ENCODE measurements at regions not wholly inside any gene's neighbourhood (a gene's known extent, or its start where the extent isn't known, plus 50 kb on each side); places are given as distances from the start of the nearest gene placed in this dataset.

DNA sequence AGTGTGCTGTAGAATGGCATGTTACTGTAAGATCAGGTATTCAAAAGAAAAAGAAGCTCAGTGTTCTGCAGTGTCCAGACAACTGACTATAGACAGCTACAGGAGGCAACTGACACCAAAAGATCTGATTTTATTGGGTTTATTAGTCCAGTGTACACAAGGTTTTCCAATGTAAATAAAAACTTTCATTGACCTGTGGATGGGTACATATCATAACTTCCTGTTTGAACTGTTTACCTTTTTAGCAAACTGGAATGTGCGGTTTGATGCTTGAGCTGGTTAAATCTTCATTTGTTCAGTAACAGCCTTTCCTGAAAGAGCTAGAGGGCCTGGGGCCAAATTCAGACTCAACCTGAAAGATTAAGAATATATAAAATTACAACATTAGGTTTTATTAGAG lies 172.6 kb upstream of the SP8 start:
- ATAC-seq (no peak), FAIRE-seq (no peak), DNase-seq (ENCODE audit: low read depth, low spot score) (no peak)
- ChIA-PET POLR2A (no interaction called here), CTCF (no interaction called here), RAD21 (ENCODE audit: unreplicated experiment) (no interaction called here), SMC1A (ENCODE audit: uncharacterized antibody, unreplicated experiment) (interaction anchor here (1.4 kb wide), 1 partner anchor 10 kb away, joined by 3 read pairs; no protein-coding TSS in a partner anchor)
- in situ Hi-C loops (cut with MboI), result no loop called here
- Histone ChIP-seq H3K27ac (ENCODE audit: control insufficient read depth, insufficient read depth) (no peak overlapping the region), H3K9me3 (replicated peaks; ENCODE audit: control insufficient read depth, insufficient read depth, low read length) (no peaks in the 10 kb centered on the region), H3K79me2 (ENCODE audit: control insufficient read depth, insufficient read depth, low read length) (no peaks in the 10 kb centered on the region), H3K36me3 (ENCODE audit: control insufficient read depth in 2 of 2, insufficient read depth in 2 of 2, low read length in 1 of 2) (no peaks in the 10 kb centered on the region), H2AFZ (ENCODE audit: control insufficient read depth, low read depth, low read length) (no peak overlapping the region), H4K20me1 (ENCODE audit: control insufficient read depth, insufficient read depth) (no peaks in the 10 kb centered on the region), H3K9ac (ENCODE audit: control insufficient read depth, insufficient read depth, low read length) (no peak overlapping the region), H3K4me1 (ENCODE audit: control insufficient read depth, insufficient read depth, low read length) (no peaks in the 10 kb centered on the region), H3K4me2 (ENCODE audit: control insufficient read depth, insufficient read depth) (no peak overlapping the region), H3K4me3 (no peak overlapping the region), H3K27me3 (replicated peaks in 1 of 2; ENCODE audit: control insufficient read depth in 2 of 2, insufficient read depth in 2 of 2, low read length in 1 of 2) (0 out of 4 replicates have a peak, but pooled peaks cover 0 to 2% of the 10 kb centered on the region in 2 experiments)
- no peak for TF ChIP-seq PML (IDR thresholded peaks at IDR 0.05; ENCODE audit: low read length)
- no peak for TF ChIP-seq ETV6 (conservative IDR thresholded peaks at IDR 0.05 in 1 of 2, IDR thresholded peaks at IDR 0.05 in 1 of 2; ENCODE audit: borderline replicate concordance in 1 of 2, low read depth in 1 of 2)
- TF ChIP-seq ZNF207 (IDR thresholded peaks at IDR 0.05; ENCODE audit: borderline replicate concordance), result no peak
- no peak for TF ChIP-seq ZNF217 (IDR thresholded peaks at IDR 0.05)
- no peak for TF ChIP-seq SP1 (IDR thresholded peaks at IDR 0.05; ENCODE audit: low read depth, low read length)
- TF ChIP-seq WRNIP1 (IDR thresholded peaks at IDR 0.05; ENCODE audit: borderline replicate concordance, low read depth, low read length), result no peak
- no peak for TF ChIP-seq EED (IDR thresholded peaks at IDR 0.05; ENCODE audit: low read depth)
- no peak for TF ChIP-seq EP300 (IDR thresholded peaks at IDR 0.05; ENCODE audit: borderline replicate concordance in 1 of 2, control insufficient read depth in 1 of 2, low read depth in 2 of 2, low read length in 2 of 2)
- TF ChIP-seq SUZ12 (IDR thresholded peaks at IDR 0.05; ENCODE audit: unreplicated experiment), result no peak
- TF ChIP-seq POLR2AphosphoS2 (IDR thresholded peaks at IDR 0.05; ENCODE audit: low read depth, low read length), result no peak
- TF ChIP-seq, protein P1, sequence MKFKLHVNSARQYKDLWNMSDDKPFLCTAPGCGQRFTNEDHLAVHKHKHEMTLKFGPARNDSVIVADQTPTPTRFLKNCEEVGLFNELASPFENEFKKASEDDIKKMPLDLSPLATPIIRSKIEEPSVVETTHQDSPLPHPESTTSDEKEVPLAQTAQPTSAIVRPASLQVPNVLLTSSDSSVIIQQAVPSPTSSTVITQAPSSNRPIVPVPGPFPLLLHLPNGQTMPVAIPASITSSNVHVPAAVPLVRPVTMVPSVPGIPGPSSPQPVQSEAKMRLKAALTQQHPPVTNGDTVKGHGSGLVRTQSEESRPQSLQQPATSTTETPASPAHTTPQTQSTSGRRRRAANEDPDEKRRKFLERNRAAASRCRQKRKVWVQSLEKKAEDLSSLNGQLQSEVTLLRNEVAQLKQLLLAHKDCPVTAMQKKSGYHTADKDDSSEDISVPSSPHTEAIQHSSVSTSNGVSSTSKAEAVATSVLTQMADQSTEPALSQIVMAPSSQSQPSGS (IDR thresholded peaks at IDR 0.05; ENCODE audit: low read length), result no peak
- TF ChIP-seq ZNF384 (IDR thresholded peaks at IDR 0.05; ENCODE audit: borderline replicate concordance, low read depth, low read length), result no peak
- TF ChIP-seq BACH1 (IDR thresholded peaks at IDR 0.05; ENCODE audit: borderline replicate concordance), result no peak
- no peak for TF ChIP-seq NR2C2 (IDR thresholded peaks at IDR 0.05; ENCODE audit: borderline replicate concordance, control insufficient read depth, insufficient read length, low read depth)
- no peak for TF ChIP-seq ZNF24 (IDR thresholded peaks at IDR 0.05)
- BruUV-seq (replicated peaks), result no TSS peak
- intact Hi-C loops (cut with micrococcal nuclease; ENCODE audit: unreplicated experiment), result no loop called here
- 28% methylated on average over 1 of the region's 1 CpG for WGBS (ENCODE audit: insufficient coverage, insufficient replicate concordance, low lambda C conversion rate, missing lambda C conversion rate)
